ENCODE measurements at regions not wholly inside any gene's neighbourhood (a gene's known extent, or its start where the extent isn't known, plus 50 kb on each side); places are given as distances from the start of the nearest gene placed in this dataset.

GRCh38 chr7:17159500-17160037 is 138.9 kb upstream of the AHR start (continued):
- TF ChIP-seq POU6F1 (CRISPR knock-in tag; IDR thresholded peaks at IDR 0.05; ENCODE audit: borderline replicate concordance, low read depth) = no peak
- TF ChIP-seq TOX (CRISPR knock-in tag; IDR thresholded peaks at IDR 0.05; ENCODE audit: borderline replicate concordance) = no peak

- no peak for ATAC-seq
- no peak for TF ChIP-seq TCF4 (CRISPR knock-in tag; IDR thresholded peaks at IDR 0.05; ENCODE audit: borderline replicate concordance)
- no peak for TF ChIP-seq PATZ1 (CRISPR knock-in tag; IDR thresholded peaks at IDR 0.05; ENCODE audit: borderline replicate concordance)
- no peak for TF ChIP-seq ZFP30 (CRISPR knock-in tag; IDR thresholded peaks at IDR 0.05)
- TF ChIP-seq TSHZ2 (CRISPR knock-in tag; IDR thresholded peaks at IDR 0.05) = no peak
- no peak for TF ChIP-seq ZNF8 (CRISPR knock-in tag; IDR thresholded peaks at IDR 0.05)
- no peak for TF ChIP-seq ZNF70 (CRISPR knock-in tag; IDR thresholded peaks at IDR 0.05)
- TF ChIP-seq ISL1 (CRISPR knock-in tag; IDR thresholded peaks at IDR 0.05) = no peak
- TF ChIP-seq ESRRG (CRISPR knock-in tag; IDR thresholded peaks at IDR 0.05) = no peak
- TF ChIP-seq SNAI2 (CRISPR knock-in tag; IDR thresholded peaks at IDR 0.05) = no peak
- TF ChIP-seq ARNTL (CRISPR knock-in tag; IDR thresholded peaks at IDR 0.05; ENCODE audit: borderline replicate concordance, low read depth) = no peak
- no peak for TF ChIP-seq ZFP3 (CRISPR knock-in tag; IDR thresholded peaks at IDR 0.05)
Measured at GRCh38 chr7:17166824-17167379, 131.6 kb upstream of the AHR start.

- TF ChIP-seq OSR1 (CRISPR knock-in tag; IDR thresholded peaks at IDR 0.05) (no peak), ZFP30 (CRISPR knock-in tag; IDR thresholded peaks at IDR 0.05) (no peak), PPARA (CRISPR knock-in tag; IDR thresholded peaks at IDR 0.05; ENCODE audit: borderline replicate concordance) (no peak)
- ATAC-seq = no peak
Measured at GRCh38 chr7:17168416-17168815, 130.0 kb upstream of the AHR start.

- ATAC-seq = no peak
- no peak for TF ChIP-seq OSR1 (CRISPR knock-in tag; IDR thresholded peaks at IDR 0.05)
Measured at GRCh38 chr7:17171427-17171826, 127.0 kb upstream of the AHR start.

- no peak for ATAC-seq
- TF ChIP-seq TOX (CRISPR knock-in tag; IDR thresholded peaks at IDR 0.05; ENCODE audit: borderline replicate concordance) (no peak), ZNF8 (CRISPR knock-in tag; IDR thresholded peaks at IDR 0.05) (no peak), SNAI2 (CRISPR knock-in tag; IDR thresholded peaks at IDR 0.05) (no peak), ZNF565 (CRISPR knock-in tag; conservative IDR thresholded peaks at IDR 0.05; ENCODE audit: low read depth) (no peak), ISL1 (CRISPR knock-in tag; IDR thresholded peaks at IDR 0.05) (no peak), POU6F1 (CRISPR knock-in tag; IDR thresholded peaks at IDR 0.05; ENCODE audit: borderline replicate concordance, low read depth) (no peak), PATZ1 (CRISPR knock-in tag; IDR thresholded peaks at IDR 0.05; ENCODE audit: borderline replicate concordance) (no peak), ZFP3 (CRISPR knock-in tag; IDR thresholded peaks at IDR 0.05) (no peak), CSDC2 (CRISPR knock-in tag; IDR thresholded peaks at IDR 0.05) (no peak), OSR1 (CRISPR knock-in tag; IDR thresholded peaks at IDR 0.05) (no peak), ESRRG (CRISPR knock-in tag; IDR thresholded peaks at IDR 0.05) (no peak), TCF4 (CRISPR knock-in tag; IDR thresholded peaks at IDR 0.05; ENCODE audit: borderline replicate concordance) (no peak), BACH2 (CRISPR knock-in tag; IDR thresholded peaks at IDR 0.05; ENCODE audit: borderline replicate concordance) (no peak), CSRNP3 (CRISPR knock-in tag; IDR thresholded peaks at IDR 0.05) (no peak)
Measured at GRCh38 chr7:17176371-17177032, 122.0 kb upstream of the AHR start.

Measured in SK-N-SH treated with all-trans-retinoic acid at 6 μM for 48 hours (cell line).